VCaP (cell line): ENCODE measurements at regions not wholly inside any gene's neighbourhood (a gene's known extent, or its start where the extent isn't known, plus 50 kb on each side); places are given as distances from the start of the nearest gene placed in this dataset.

Source experiments
- H3K27ac ChIP-seq: fragments of 450-650 bp; 2 replicates; pipeline ENCODE4 v1.5.1; 2017
- TF ChIP-seq, protein P1 (sequence below): fragments of 450-650 bp; conservative IDR thresholded peaks from 2 replicates; pipeline ENCODE4 v1.5.1; 2017; ENCODE audit warnings: mild to moderate bottlenecking, moderate library complexity

DNA sequence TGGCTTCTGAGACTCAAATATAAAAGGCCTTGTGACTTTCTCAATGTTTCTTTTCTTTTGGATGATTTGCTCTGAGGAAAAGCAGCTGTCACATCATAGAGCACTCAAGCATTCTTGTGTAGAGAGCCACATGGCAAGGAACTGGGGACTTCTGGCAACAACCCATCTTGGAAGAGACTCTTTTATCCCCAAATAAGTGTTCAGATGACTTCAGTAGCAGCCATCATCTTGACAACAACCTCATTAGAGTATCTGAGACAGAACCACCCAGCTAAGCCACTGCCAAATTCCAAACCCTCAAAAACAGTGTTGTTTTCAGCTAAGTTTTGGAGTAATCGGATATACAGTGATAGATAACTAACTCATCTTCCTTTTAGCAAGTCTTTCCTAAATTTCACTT is 1431.7 kb upstream of the IGFBP7 start:
- H3K27ac ChIP-seq, result no peak overlapping the region
- TF ChIP-seq, protein P1, sequence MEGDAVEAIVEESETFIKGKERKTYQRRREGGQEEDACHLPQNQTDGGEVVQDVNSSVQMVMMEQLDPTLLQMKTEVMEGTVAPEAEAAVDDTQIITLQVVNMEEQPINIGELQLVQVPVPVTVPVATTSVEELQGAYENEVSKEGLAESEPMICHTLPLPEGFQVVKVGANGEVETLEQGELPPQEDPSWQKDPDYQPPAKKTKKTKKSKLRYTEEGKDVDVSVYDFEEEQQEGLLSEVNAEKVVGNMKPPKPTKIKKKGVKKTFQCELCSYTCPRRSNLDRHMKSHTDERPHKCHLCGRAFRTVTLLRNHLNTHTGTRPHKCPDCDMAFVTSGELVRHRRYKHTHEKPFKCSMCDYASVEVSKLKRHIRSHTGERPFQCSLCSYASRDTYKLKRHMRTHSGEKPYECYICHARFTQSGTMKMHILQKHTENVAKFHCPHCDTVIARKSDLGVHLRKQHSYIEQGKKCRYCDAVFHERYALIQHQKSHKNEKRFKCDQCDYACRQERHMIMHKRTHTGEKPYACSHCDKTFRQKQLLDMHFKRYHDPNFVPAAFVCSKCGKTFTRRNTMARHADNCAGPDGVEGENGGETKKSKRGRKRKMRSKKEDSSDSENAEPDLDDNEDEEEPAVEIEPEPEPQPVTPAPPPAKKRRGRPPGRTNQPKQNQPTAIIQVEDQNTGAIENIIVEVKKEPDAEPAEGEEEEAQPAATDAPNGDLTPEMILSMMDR, result no peak

DNA sequence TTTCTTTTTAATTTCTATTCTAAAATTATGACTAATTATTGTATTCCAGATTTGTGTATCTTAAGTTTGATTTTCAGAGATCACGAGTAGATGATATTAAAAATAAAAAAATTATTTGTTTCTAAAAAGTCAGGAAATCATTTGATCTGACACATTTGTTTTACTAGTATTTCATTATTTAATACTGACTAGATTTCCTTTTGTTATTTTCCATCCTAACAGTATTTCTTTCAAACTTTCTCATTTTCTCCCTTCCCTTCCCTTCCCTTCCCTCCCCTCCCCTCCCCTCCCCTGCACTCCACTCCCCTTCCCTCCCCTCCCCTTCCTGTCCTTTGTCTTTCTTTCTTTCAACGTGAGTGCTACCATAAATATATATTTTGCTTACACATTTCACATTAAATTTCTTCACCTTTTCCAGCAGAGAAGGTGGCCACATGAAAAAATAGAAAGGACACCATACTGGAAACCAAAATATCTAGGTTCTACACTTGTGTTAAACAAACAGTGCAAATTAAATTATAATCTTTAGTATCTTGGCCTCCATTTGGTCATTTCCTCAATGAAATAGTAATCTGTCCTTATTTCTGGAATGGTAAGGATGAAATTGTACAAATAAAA is 1412.7 kb upstream of the IGFBP7 start:
- no peak overlapping the region for H3K27ac ChIP-seq
- TF ChIP-seq, protein P1, result no peak

DNA sequence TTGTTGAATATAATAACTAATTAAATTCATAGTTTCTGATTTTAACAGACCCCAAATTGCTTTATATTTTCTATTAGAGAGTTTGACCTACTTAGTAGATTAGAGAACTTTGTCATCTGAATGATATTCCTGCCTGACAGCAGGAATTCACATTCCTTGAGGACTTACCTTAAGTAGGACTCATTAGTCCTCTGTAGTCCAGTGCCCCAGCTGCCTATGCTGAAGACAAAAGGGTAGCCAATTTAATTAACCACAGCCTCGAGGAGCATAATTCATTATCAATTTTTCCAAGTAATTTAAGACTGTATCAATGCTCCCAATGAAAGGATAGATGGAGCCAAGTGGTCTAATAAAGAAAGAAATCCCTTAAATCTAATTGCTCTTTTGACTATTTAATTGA is 1405.0 kb upstream of the IGFBP7 start:
- H3K27ac ChIP-seq, result no peak overlapping the region

DNA sequence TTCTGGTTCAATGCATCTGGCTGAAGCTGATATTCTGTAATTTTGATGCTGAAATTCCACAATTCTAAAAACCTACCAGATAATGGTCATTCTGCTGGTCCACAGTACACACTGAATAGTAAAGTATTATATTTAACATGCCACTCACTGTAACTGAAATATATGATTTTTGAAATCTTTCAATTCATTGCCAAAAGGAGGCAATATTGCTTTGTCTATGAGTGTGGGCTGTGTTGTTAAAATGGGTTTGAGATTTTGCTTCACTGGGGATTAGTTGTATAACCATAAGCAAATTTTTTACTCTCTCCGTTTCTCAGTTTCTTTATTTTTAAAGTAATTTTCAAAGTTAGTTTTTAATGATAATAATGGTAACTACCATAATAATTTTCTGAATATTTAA is 1404.1 kb upstream of the IGFBP7 start:
- no peak overlapping the region for H3K27ac ChIP-seq
- TF ChIP-seq, protein P1, result peak; percentile 29; the same call in 1 of the 2 replicates

More for the DNA sequence above, 1405.0 kb upstream of the IGFBP7 start:
- TF ChIP-seq, protein P1, result no peak

DNA sequence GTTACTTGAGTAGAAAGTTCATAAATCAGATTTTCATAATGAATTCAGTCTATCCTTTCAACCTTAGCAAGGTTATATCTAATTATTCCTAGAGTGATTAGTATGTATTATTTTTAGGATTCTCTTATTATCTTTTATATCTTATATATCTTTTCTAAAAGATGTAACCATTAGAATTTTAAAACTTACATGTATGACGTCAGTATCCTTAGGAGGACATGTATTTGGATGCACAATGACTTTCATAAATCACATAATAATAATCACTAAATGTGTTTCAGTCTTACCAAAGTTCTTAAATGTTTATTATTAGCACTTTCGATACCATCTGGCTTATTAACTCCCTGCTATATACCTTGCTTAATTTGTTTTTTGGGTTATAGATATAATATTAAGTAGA is 1400.5 kb upstream of the IGFBP7 start:
- TF ChIP-seq, protein P1, result no peak
- no peak overlapping the region for H3K27ac ChIP-seq

DNA sequence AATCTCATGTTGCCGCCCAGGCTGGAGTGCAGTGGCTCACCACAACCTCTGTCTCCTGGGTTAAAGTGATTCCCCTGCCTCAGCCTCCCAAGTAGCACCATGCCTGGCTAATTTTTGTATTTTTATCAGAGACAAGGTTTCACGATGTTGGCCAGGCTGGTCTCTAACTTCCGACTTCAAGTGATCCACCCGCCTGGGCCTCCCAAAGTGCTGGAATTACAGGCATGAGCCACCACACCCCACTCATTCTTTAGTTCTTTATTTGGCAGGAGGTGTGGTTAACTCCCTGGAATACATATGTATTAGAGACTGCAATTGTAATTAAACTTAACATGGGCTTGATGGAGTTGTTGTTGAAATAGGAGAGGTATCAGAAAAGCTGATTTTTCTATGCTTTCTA is 1396.9 kb upstream of the IGFBP7 start:
- TF ChIP-seq, protein P1, result no peak
- H3K27ac ChIP-seq, result no peak overlapping the region

DNA sequence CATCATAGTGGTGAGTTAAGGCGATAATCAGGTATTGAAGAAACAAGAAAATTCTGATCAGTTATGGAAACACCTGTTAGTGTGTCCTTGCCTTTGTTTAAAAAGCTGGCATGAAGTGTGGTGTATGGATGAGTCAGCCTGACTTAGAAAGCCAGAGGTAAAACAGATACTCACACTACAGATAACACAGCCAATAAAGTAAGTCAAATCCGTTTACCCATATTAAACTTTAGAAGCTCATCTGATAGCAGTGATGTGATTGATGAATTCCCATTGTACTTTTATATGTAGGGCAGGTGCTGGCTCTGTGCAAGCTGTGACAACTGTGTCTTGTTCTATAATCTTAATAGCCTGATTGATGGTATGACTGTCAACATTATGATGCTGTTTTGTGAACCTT is 1392.7 kb upstream of the IGFBP7 start:
- TF ChIP-seq, protein P1, result no peak
- no peak overlapping the region for H3K27ac ChIP-seq
